22Rv1 (cell line): ENCODE measurements at regions not wholly inside any gene's neighbourhood (a gene's known extent, or its start where the extent isn't known, plus 50 kb on each side); places are given as distances from the start of the nearest gene placed in this dataset.

Source experiments
- CTCF ChIP-seq: fragments of 450-650 bp; IDR thresholded peaks from 2 replicates; pipeline ENCODE4 v1.5.1; 2017; ENCODE audit warnings: mild to moderate bottlenecking
- ZFX ChIP-seq: fragments of 450-650 bp; IDR thresholded peaks from 2 replicates; pipeline ENCODE4 v1.6.1; 2017; ENCODE audit warnings: antibody characterized with exemption, borderline replicate concordance

- TF ChIP-seq CTCF (no peak), ZFX (no peak)
Observed at GRCh38 chr13:74569251-74569650, 435.0 kb upstream of the KLF12 start.
